K562 (cell line): ENCODE measurements at regions not wholly inside any gene's neighbourhood (a gene's known extent, or its start where the extent isn't known, plus 50 kb on each side); places are given as distances from the start of the nearest gene placed in this dataset.

Experiments used
- ARID1B ChIP-seq: fragments of 450-650 bp; IDR thresholded peaks from 2 replicates; pipeline ENCODE4 v1.6.1; 2016; ENCODE audit warnings: antibody characterized with exemption, mild to moderate bottlenecking, inconsistent platforms
- CREB3 ChIP-seq: fragments of 450-650 bp; conservative IDR thresholded peaks from 2 replicates; pipeline ENCODE4 v1.6.1; 2016; ENCODE audit warnings: missing genetic modification characterization, low read depth, mild to moderate bottlenecking, missing compliant biosample characterization, moderate library complexity
- CTCF ChIP-seq, 3 experiments: IDR thresholded peaks in 2 of 3; conservative IDR thresholded peaks in 1 of 3; 2 replicates each; pipeline ENCODE4 v1.5.1; 2011 to 2012; ENCODE audit warnings: low read length in 3 of 3, mild to moderate bottlenecking in 3 of 3, control low read depth in 2 of 3, improper control_type of control experiment in 1 of 3, inconsistent platforms in 1 of 3, low read depth in 1 of 3, mixed read lengths in 1 of 3, moderate library complexity in 1 of 3; ENCODE audit not compliant: insufficient read depth in 2 of 3
- E2F4 ChIP-seq: sonication (generic); formaldehyde crosslinking; IDR thresholded peaks from 2 replicates; pipeline ENCODE4 v1.8.0; 2022; ENCODE audit warnings: mild to moderate bottlenecking, low read depth, missing genetic modification reagents
- EWSR1 ChIP-seq: fragments of 450-650 bp; IDR thresholded peaks from 2 replicates; pipeline ENCODE4 v1.6.1; 2018; ENCODE audit warnings: borderline replicate concordance, mild to moderate bottlenecking, low read depth, moderate library complexity; ENCODE audit not compliant: partially characterized antibody
- RAD51 ChIP-seq: fragments of 450-650 bp; IDR thresholded peaks from 2 replicates; pipeline ENCODE4 v1.7.1; 2016; ENCODE audit warnings: low read depth, mild to moderate bottlenecking, borderline replicate concordance
- TAF1 ChIP-seq: IDR thresholded peaks from 2 replicates; pipeline ENCODE4 v1.6.1; 2011; ENCODE audit warnings: mild to moderate bottlenecking, low read length, moderate library complexity; ENCODE audit not compliant: insufficient read depth, control insufficient read depth, severe bottlenecking; ENCODE audit errors: extremely low read depth
- ZBTB5 ChIP-seq: fragments of 450-650 bp; IDR thresholded peaks from 2 replicates; pipeline ENCODE4 v1.6.1; 2017; ENCODE audit warnings: antibody characterized with exemption
- ZNF449 ChIP-seq: fragments of 250-450 bp; sonication (Bioruptor Pico); IDR thresholded peaks from 2 replicates; pipeline ENCODE4 v1.8.0; 2022; ENCODE audit warnings: moderate library complexity, mild to moderate bottlenecking, inconsistent platforms

- TF ChIP-seq CREB3 (tag) (no peak), TAF1 (no peak), ARID1B (no peak), E2F4 (no peak), ZBTB5 (no peak), CTCF (IDR thresholded peaks at IDR 0.05 in 2 of 3, conservative IDR thresholded peaks at IDR 0.05 in 1 of 3; ENCODE audit: insufficient read depth in 2 of 3, low read depth in 1 of 3, low read length in 3 of 3) (no peak), ZNF449 (CRISPR knock-in tag) (no peak), RAD51 (no peak), EWSR1 (no peak)
Observed at GRCh38 chr9:34884747-34885189, 73.3 kb upstream of the PHF24 start.
